ENCODE measurements at regions not wholly inside any gene's neighbourhood (a gene's known extent, or its start where the extent isn't known, plus 50 kb on each side); places are given as distances from the start of the nearest gene placed in this dataset.

GRCh38 chr2:64748561-64748960, 94.8 kb upstream of the SERTAD2 start:
- H3K36me3 Mint-ChIP-seq (ENCODE audit: insufficient read depth in 1 of 3, low read depth in 3 of 3): no peaks in the 10 kb centered on the region

More at GRCh38 chr2:64748561-64748960, 94.8 kb upstream of the SERTAD2 start:
- H2BK20ac ChIP-seq (ENCODE audit: low read depth, low read length, poor library complexity, severe bottlenecking): no peak overlapping the region
- H3K79me1 ChIP-seq (ENCODE audit: insufficient read depth, low read depth, low read length, poor library complexity, severe bottlenecking): no peaks in the 10 kb centered on the region
- no peak overlapping the region for H4K8ac ChIP-seq (replicated peaks; ENCODE audit: insufficient read length, low read depth, low read length)
- H3K4me2 ChIP-seq (ENCODE audit: insufficient read depth, insufficient read length, low read length): no peak overlapping the region
- no peak overlapping the region for H3K14ac ChIP-seq (ENCODE audit: insufficient read depth, low read length)
- H2BK5ac ChIP-seq (ENCODE audit: insufficient read length, low read length): no peak overlapping the region
- Mint-ChIP-seq H3K27ac (no peak overlapping the region), H3K4me3 (no peak overlapping the region), H3K27me3 (ENCODE audit: low read depth) (peaks cover 24% of the 10 kb centered on the region), H3K4me1 (peaks cover 13 to 15% of the 10 kb centered on the region in 2 experiments), H3K9me3 (no peaks in the 10 kb centered on the region)
- no peak overlapping the region for H3K56ac ChIP-seq (ENCODE audit: insufficient read length, low read depth, low read length)
- no peak for TF ChIP-seq CTCF (conservative IDR thresholded peaks at IDR 0.05)
- H3K23me2 ChIP-seq (ENCODE audit: insufficient read length, low read depth, low read length, poor library complexity, severe bottlenecking): peaks cover 6% of the 10 kb centered on the region
- H2AFZ ChIP-seq (ENCODE audit: low read length): no peak overlapping the region
- H3K9me3 ChIP-seq (ENCODE audit: control insufficient read depth, low read depth, low read length): no peaks in the 10 kb centered on the region
- H4K20me1 ChIP-seq (ENCODE audit: control insufficient read depth, insufficient read depth, insufficient read length): no peaks in the 10 kb centered on the region
- H2AK5ac ChIP-seq (ENCODE audit: insufficient read length, low read length): no peak overlapping the region
- no CpG with 5 or more reads among the region's 2 CpGs for WGBS (ENCODE audit: extremely low coverage, insufficient read length, low lambda C conversion rate)
- H3K27ac ChIP-seq (ENCODE audit: insufficient read length, low read depth, low read length): no peak overlapping the region
- no peak overlapping the region for H3T11ph ChIP-seq (ENCODE audit: low read length)
- no peak overlapping the region for H3K9ac ChIP-seq (ENCODE audit: extremely low read depth, insufficient read length, low read length)
- no peak overlapping the region for H4K5ac ChIP-seq (ENCODE audit: insufficient read length, low read depth, low read length)
- peaks cover 2% of the 10 kb centered on the region; the same call in 1 of the 2 replicates for H3K27me3 ChIP-seq (ENCODE audit: insufficient read depth, low read length)
- no peak for DNase-seq
- H3K79me2 ChIP-seq (ENCODE audit: insufficient read depth, low read length): no peaks in the 10 kb centered on the region
- no peak overlapping the region for H2BK120ac ChIP-seq (ENCODE audit: low read depth, low read length, poor library complexity, severe bottlenecking)
- no peak overlapping the region for H3K23ac ChIP-seq (ENCODE audit: insufficient read length, low read depth, low read length)
- H4K91ac ChIP-seq (ENCODE audit: insufficient read length, low read depth, low read length): no peak overlapping the region
- no peak overlapping the region for H3K18ac ChIP-seq (ENCODE audit: insufficient read length, low read depth, low read length)
- no peaks in the 10 kb centered on the region for H3K4me1 ChIP-seq (ENCODE audit: insufficient read depth, low read length)
- H2BK15ac ChIP-seq (ENCODE audit: low read depth, low read length): no peak overlapping the region
- H3K4ac ChIP-seq (ENCODE audit: low read depth, low read length): no peak overlapping the region
- H2BK12ac ChIP-seq (ENCODE audit: insufficient read length, low read depth, low read length): no peak overlapping the region

All from H9 (cell line).